Hepatocyte (in vitro differentiated cells): ENCODE measurements at regions not wholly inside any gene's neighbourhood (a gene's known extent, or its start where the extent isn't known, plus 50 kb on each side); places are given as distances from the start of the nearest gene placed in this dataset.

ENCODE experiments used
- CTCF ChIP-seq: fragments of 200-600 bp; sonication (generic); IDR thresholded peaks from 2 replicates; pipeline ENCODE4 v1.5.1; 2016; ENCODE audit warnings: antibody characterized with exemption, mild to moderate bottlenecking; ENCODE audit not compliant: poor library complexity
- EZH2 ChIP-seq: fragments of 200-600 bp; sonication (generic); IDR thresholded peaks from 2 replicates; pipeline ENCODE4 v1.6.1; 2016; ENCODE audit warnings: antibody characterized with exemption, mild to moderate bottlenecking, borderline replicate concordance

GRCh38 chr3:21847005-21847404 lies 96.0 kb upstream of the ZNF385D start:
- TF ChIP-seq CTCF = no peak
- no peak for TF ChIP-seq EZH2
